Endothelial cell of umbilical vein (primary cell): ENCODE measurements at regions not wholly inside any gene's neighbourhood (a gene's known extent, or its start where the extent isn't known, plus 50 kb on each side); places are given as distances from the start of the nearest gene placed in this dataset.

Experiments
- BruUV-seq: library from RNA; stranded (reverse); fragments of 400-500 nt; replicated peaks from 2 replicates; lab custom pipeline; 2021; lab: Mats Ljungman, UMichigan
- CTCF ChIA-PET: fragments of 300-600, 350-600 bp; sonication (Branson Sonifier 250); formaldehyde crosslinking; loops from one replicate; lab custom pipeline; 2021; ENCODE audit warnings: antibody characterized with exemption, inconsistent platforms; lab: Charles Lee
- POLR2A ChIA-PET: fragments of 300-600, 350-600 bp; sonication (Branson Sonifier 250); formaldehyde crosslinking; loops from one replicate; lab custom pipeline; 2021; ENCODE audit warnings: antibody characterized with exemption, inconsistent platforms; lab: Charles Lee
- DNase-seq: peaks from one replicate; pipeline ENCODE4 v3.0.0-alpha.2; 2011; ENCODE audit warnings: low read depth, low spot score
- FAIRE-seq: peaks from 2 replicates; lab custom pipeline; 2011; peaks lifted over from hg19 to GRCh38; lab: Jason Lieb, UNC
- H2AFZ ChIP-seq: 2 replicates; pipeline ENCODE4 v1.6.0; 2012; ENCODE audit warnings: low read depth, low read length, control low read depth, inconsistent platforms
- H3K27ac ChIP-seq: 2 replicates; pipeline ENCODE4 v1.5.1; 2011; ENCODE audit warnings: low read depth, mild to moderate bottlenecking, control low read depth, low read length, moderate library complexity; ENCODE audit not compliant: insufficient read depth
- H3K27me3 ChIP-seq, 2 experiments: 2 replicates each; pipeline versions ENCODE4 v1.6.0 to v1.6.1; 2011; ENCODE audit warnings: low read length in 2 of 2, mixed read lengths in 1 of 2; ENCODE audit not compliant: control insufficient read depth in 2 of 2, insufficient read depth in 2 of 2
- H3K36me3 ChIP-seq, 2 experiments: 2 replicates in 1 of 2; 3 replicates in 1 of 2; pipeline ENCODE4 v1.5.1; 2011; ENCODE audit warnings: low read length in 2 of 2, mild to moderate bottlenecking in 1 of 2, moderate library complexity in 1 of 2; ENCODE audit not compliant: control insufficient read depth in 2 of 2, insufficient read depth in 2 of 2; ENCODE audit errors: extremely low read depth in 1 of 2
- H3K4me1 ChIP-seq: 3 replicates; pipeline ENCODE4 v1.5.1; 2011; ENCODE audit warnings: mild to moderate bottlenecking, low read length; ENCODE audit not compliant: control insufficient read depth, insufficient read depth; ENCODE audit errors: extremely low read depth
- H3K4me2 ChIP-seq: 2 replicates; pipeline ENCODE4 v1.6.1; 2011; ENCODE audit warnings: low read length, control low read depth, mixed read lengths; ENCODE audit not compliant: insufficient read depth
- H3K4me3 ChIP-seq, 3 experiments: fragments of 200-600 bp in 1 of 3; sonication (generic), shearing (Covaris generic) in 1 of 3; replicated peaks in 1 of 3; 2 replicates each; pipeline ENCODE4 v1.5.1; 2011 to 2016; ENCODE audit warnings: control low read depth in 3 of 3, low read length in 3 of 3, mild to moderate bottlenecking in 2 of 3, inconsistent platforms in 1 of 3, low read depth in 1 of 3, moderate library complexity in 1 of 3; ENCODE audit not compliant: insufficient read depth in 1 of 3
- H3K79me2 ChIP-seq: 2 replicates; pipeline ENCODE4 v1.6.0; 2012; ENCODE audit warnings: low read length, inconsistent platforms; ENCODE audit not compliant: control insufficient read depth, insufficient read depth
- H3K9ac ChIP-seq: replicated peaks from 2 replicates; pipeline ENCODE3; 2011; ENCODE audit warnings: low read length, control low read depth; ENCODE audit not compliant: insufficient read depth; ENCODE audit errors: extremely low read depth
- H3K9me1 ChIP-seq: replicated peaks from 3 replicates; pipeline ENCODE4 v1.6.0; 2011; ENCODE audit warnings: mild to moderate bottlenecking, low read length; ENCODE audit not compliant: control insufficient read depth, insufficient read depth; ENCODE audit errors: extremely low read depth
- H3K9me3 ChIP-seq: replicated peaks from 2 replicates; pipeline ENCODE4 v1.5.1; 2012; ENCODE audit warnings: low read length, inconsistent platforms; ENCODE audit not compliant: control insufficient read depth, insufficient read depth
- H4K20me1 ChIP-seq: replicated peaks from 2 replicates; pipeline ENCODE3; 2011; ENCODE audit warnings: mild to moderate bottlenecking, low read length; ENCODE audit not compliant: control insufficient read depth, insufficient read depth; ENCODE audit errors: extremely low read depth
- EZH2 ChIP-seq: IDR thresholded peaks from 2 replicates; pipeline ENCODE4 v1.6.1; 2012; ENCODE audit warnings: borderline replicate concordance, low read depth, mild to moderate bottlenecking, moderate library complexity, low read length, inconsistent platforms; ENCODE audit not compliant: severe bottlenecking
- FOS ChIP-seq: IDR thresholded peaks from 2 replicates; pipeline ENCODE4 v1.6.1; 2011; ENCODE audit warnings: mild to moderate bottlenecking, low read length, moderate library complexity, borderline replicate concordance; ENCODE audit not compliant: insufficient read depth
- GATA2 ChIP-seq: IDR thresholded peaks from 2 replicates; pipeline ENCODE4 v1.7.0; 2011; ENCODE audit warnings: low read depth, mild to moderate bottlenecking, moderate library complexity, mixed read lengths, low read length; ENCODE audit not compliant: insufficient read length, insufficient read depth
- JUN ChIP-seq: IDR thresholded peaks from 2 replicates; pipeline ENCODE4 v1.6.1; 2011; ENCODE audit warnings: borderline replicate concordance, low read depth; ENCODE audit not compliant: insufficient read length, insufficient read depth
- MYC ChIP-seq: IDR thresholded peaks from one replicate; pipeline ENCODE4 v1.6.1; 2011; ENCODE audit warnings: mild to moderate bottlenecking, low read depth, low read length
- POLR2A ChIP-seq: IDR thresholded peaks from 2 replicates; pipeline ENCODE4 v1.6.1; 2012; ENCODE audit warnings: low read depth, mild to moderate bottlenecking, control low read depth, low read length
- POLR2AphosphoS5 ChIP-seq: IDR thresholded peaks from 2 replicates; pipeline ENCODE4 v1.6.1; 2012; ENCODE audit warnings: low read depth, mild to moderate bottlenecking, control low read depth, low read length, moderate library complexity; ENCODE audit not compliant: insufficient read depth
- dilution Hi-C: fragments of 300-500 bp; cut with MboI; formaldehyde crosslinking; loops from one replicate; pipeline ENCODE4 v1.15.0; 2019; ENCODE audit warnings: low sequenced_read_pairs; ENCODE audit not compliant: extremely low pct_ligation_motif_present
- intact Hi-C: fragments of 100-400 bp; cut with micrococcal nuclease; formaldehyde crosslinking; loops from one replicate; pipeline ENCODE4 v1.10.0; 2022
- TF ChIP-seq, protein P1 (sequence below): IDR thresholded peaks from 2 replicates; pipeline ENCODE4 v1.6.1; 2011; ENCODE audit not compliant: insufficient read depth, insufficient read length
- TF ChIP-seq, protein P2 (sequence below), 2 donors: IDR thresholded peaks; 1 replicate in 1 of 2; 2 replicates in 1 of 2; pipeline ENCODE4 v1.5.1; 2011; ENCODE audit warnings: low read length in 2 of 2, mild to moderate bottlenecking in 2 of 2, moderate library complexity in 2 of 2, control low read depth in 1 of 2, inconsistent platforms in 1 of 2, low read depth in 1 of 2; ENCODE audit not compliant: insufficient read depth in 1 of 2; ENCODE audit errors: extremely low read depth in 1 of 2

DNA sequence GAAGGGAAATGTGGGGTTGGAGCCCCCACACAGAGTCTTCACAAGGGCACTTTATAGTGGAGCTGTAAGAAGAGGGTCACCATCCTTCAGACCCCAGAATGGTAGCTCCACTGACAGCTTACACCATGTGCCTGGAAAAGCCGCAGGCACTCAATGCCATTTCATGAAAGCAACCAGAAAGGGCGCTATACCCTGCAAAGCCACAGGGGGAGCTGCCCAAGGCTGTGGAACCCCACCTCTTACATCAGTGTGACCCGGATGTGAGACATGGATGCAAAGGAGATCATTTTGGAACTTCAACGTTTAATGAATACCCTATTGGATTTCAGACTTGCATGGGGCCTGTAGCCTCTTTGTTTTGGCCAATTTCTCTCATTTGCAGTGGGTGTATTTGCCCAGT lies 694.7 kb downstream of the CBLN2 start:
- intact Hi-C loops = no loop called here
- no peaks in the 10 kb centered on the region for H3K36me3 ChIP-seq
- ChIA-PET CTCF (no interaction called here), POLR2A (no interaction called here)
- no peaks in the 10 kb centered on the region for H3K9me1 ChIP-seq
- no peaks in the 10 kb centered on the region for H3K4me1 ChIP-seq
- H3K4me2 ChIP-seq = no peak overlapping the region
- dilution Hi-C loops = no loop called here
- no peak for DNase-seq
- H3K4me3 ChIP-seq = no peak overlapping the region
- TF ChIP-seq, protein P1, sequence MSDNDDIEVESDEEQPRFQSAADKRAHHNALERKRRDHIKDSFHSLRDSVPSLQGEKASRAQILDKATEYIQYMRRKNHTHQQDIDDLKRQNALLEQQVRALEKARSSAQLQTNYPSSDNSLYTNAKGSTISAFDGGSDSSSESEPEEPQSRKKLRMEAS = no peak
- TF ChIP-seq JUN = no peak
- no peak overlapping the region for H3K27ac ChIP-seq
- H3K9ac ChIP-seq = no peak overlapping the region
- H4K20me1 ChIP-seq = no peaks in the 10 kb centered on the region
- H3K9me3 ChIP-seq = no peaks in the 10 kb centered on the region
- H3K27me3 ChIP-seq = no peaks in the 10 kb centered on the region
- H2AFZ ChIP-seq = no peak overlapping the region
- FAIRE-seq = no peak
- H3K79me2 ChIP-seq = no peaks in the 10 kb centered on the region
- BruUV-seq = no TSS peak

DNA sequence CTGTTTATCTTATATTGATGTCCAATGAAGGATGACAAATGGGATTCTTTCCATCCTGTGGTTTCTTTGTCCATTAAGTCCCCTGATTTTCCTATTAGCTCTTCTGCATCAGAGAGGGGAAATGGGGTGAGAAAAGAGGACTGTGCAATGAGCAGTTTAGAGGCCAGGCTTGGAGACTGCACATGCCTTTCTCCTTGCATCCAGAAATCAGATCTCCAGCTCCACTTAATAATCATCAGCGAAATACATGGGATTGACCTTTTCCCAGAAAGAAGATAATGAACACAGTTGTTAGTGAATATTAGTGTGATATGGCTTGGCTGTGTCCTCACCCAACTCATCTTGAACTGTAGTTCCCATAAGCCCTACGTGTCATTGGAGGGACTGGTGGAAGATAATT lies 697.4 kb downstream of the CBLN2 start:
- FAIRE-seq (no peak), DNase-seq (no peak)
- Histone ChIP-seq H3K9me3 (no peaks in the 10 kb centered on the region), H3K27me3 (no peaks in the 10 kb centered on the region), H3K9ac (no peak overlapping the region), H4K20me1 (no peaks in the 10 kb centered on the region), H2AFZ (no peak overlapping the region), H3K36me3 (no peaks in the 10 kb centered on the region), H3K4me2 (no peak overlapping the region), H3K4me3 (no peak overlapping the region), H3K4me1 (no peaks in the 10 kb centered on the region), H3K27ac (no peak overlapping the region), H3K9me1 (no peaks in the 10 kb centered on the region), H3K79me2 (no peaks in the 10 kb centered on the region)
- ChIA-PET CTCF (no interaction called here), POLR2A (no interaction called here)
- TF ChIP-seq JUN = no peak
- no peak for TF ChIP-seq EZH2
- TF ChIP-seq POLR2AphosphoS5 = no peak
- no peak for TF ChIP-seq POLR2A
- TF ChIP-seq, protein P1 = no peak
- no peak for TF ChIP-seq FOS
- no peak for TF ChIP-seq GATA2
- TF ChIP-seq, protein P2, sequence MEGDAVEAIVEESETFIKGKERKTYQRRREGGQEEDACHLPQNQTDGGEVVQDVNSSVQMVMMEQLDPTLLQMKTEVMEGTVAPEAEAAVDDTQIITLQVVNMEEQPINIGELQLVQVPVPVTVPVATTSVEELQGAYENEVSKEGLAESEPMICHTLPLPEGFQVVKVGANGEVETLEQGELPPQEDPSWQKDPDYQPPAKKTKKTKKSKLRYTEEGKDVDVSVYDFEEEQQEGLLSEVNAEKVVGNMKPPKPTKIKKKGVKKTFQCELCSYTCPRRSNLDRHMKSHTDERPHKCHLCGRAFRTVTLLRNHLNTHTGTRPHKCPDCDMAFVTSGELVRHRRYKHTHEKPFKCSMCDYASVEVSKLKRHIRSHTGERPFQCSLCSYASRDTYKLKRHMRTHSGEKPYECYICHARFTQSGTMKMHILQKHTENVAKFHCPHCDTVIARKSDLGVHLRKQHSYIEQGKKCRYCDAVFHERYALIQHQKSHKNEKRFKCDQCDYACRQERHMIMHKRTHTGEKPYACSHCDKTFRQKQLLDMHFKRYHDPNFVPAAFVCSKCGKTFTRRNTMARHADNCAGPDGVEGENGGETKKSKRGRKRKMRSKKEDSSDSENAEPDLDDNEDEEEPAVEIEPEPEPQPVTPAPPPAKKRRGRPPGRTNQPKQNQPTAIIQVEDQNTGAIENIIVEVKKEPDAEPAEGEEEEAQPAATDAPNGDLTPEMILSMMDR (IDR thresholded peaks at IDR 0.05; ENCODE audit: extremely low read depth in 1 of 2, insufficient read depth in 1 of 2, low read depth in 1 of 2, low read length in 2 of 2) = no peak
- no peak for TF ChIP-seq MYC
- dilution Hi-C loops = no loop called here
- BruUV-seq = no TSS peak
- intact Hi-C loops = no loop called here
